Astrocyte (in vitro differentiated cells and primary cell): ENCODE measurements at regions not wholly inside any gene's neighbourhood (a gene's known extent, or its start where the extent isn't known, plus 50 kb on each side); places are given as distances from the start of the nearest gene placed in this dataset.

Experiments used
- EZH2 ChIP-seq: IDR thresholded peaks from 2 replicates; pipeline ENCODE4 v1.6.1; 2012; ENCODE audit warnings: mild to moderate bottlenecking, low read length, inconsistent platforms; ENCODE audit not compliant: insufficient read depth
- TF ChIP-seq, protein P1 (sequence below): IDR thresholded peaks from 2 replicates; pipeline ENCODE4 v1.5.1; 2011; ENCODE audit warnings: low read depth, mild to moderate bottlenecking, inconsistent platforms, low read length, moderate library complexity; ENCODE audit not compliant: insufficient read depth

DNA sequence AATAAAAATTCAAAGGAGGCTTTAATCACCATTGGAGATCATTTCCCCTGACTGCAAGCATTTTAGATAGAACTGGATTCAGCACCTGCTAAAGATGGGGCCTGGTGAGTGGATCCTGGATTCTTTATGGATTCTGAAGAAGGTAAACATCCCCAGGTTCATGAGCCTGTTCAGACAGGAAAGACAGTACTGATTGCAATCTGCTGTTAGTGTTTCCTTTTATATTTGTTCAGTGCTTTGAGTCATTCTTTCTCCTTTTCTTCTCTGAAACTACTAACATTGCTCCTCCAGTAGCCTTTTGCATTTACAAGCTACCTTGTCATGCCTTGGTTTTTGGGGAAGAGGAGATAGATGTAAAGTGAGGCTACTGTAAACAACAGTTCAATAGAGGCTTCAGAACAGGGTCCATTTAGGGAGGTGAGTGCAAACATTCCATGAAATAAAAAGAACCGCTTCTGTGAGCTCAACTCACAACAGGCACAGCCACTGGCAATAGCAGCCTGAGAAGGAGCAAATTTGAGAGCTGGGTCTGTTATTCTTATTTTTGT, 66.4 kb upstream of the PRL start:
- TF ChIP-seq, protein P1, sequence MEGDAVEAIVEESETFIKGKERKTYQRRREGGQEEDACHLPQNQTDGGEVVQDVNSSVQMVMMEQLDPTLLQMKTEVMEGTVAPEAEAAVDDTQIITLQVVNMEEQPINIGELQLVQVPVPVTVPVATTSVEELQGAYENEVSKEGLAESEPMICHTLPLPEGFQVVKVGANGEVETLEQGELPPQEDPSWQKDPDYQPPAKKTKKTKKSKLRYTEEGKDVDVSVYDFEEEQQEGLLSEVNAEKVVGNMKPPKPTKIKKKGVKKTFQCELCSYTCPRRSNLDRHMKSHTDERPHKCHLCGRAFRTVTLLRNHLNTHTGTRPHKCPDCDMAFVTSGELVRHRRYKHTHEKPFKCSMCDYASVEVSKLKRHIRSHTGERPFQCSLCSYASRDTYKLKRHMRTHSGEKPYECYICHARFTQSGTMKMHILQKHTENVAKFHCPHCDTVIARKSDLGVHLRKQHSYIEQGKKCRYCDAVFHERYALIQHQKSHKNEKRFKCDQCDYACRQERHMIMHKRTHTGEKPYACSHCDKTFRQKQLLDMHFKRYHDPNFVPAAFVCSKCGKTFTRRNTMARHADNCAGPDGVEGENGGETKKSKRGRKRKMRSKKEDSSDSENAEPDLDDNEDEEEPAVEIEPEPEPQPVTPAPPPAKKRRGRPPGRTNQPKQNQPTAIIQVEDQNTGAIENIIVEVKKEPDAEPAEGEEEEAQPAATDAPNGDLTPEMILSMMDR: no peak
- TF ChIP-seq EZH2: no peak
